DMS79 treated with DMSO at 0.1 percent for 48 hours (cell line): ENCODE measurements at regions not wholly inside any gene's neighbourhood (a gene's known extent, or its start where the extent isn't known, plus 50 kb on each side); places are given as distances from the start of the nearest gene placed in this dataset.

Experiments used
- DNase-seq: peaks from one replicate; lab custom pipeline; 2025; lab: John Stamatoyannopoulos, UW

- no peak for DNase-seq
Measured at GRCh38 chr9:82549174-82549821, 513.6 kb downstream of the RASEF start.

GRCh38 chr9:82552784-82553183 is 510.2 kb downstream of the RASEF start:
- no peak for DNase-seq

GRCh38 chr9:82553654-82554366 is 509.1 kb downstream of the RASEF start:
- no peak for DNase-seq

GRCh38 chr9:82554381-82554780 is 508.6 kb downstream of the RASEF start:
- no peak for DNase-seq

- DNase-seq, result no peak
Measured at GRCh38 chr9:82555031-82555430, 507.9 kb downstream of the RASEF start.

- no peak for DNase-seq
Measured at GRCh38 chr9:82555431-82556051, 507.4 kb downstream of the RASEF start.

GRCh38 chr9:82558346-82558745 is 504.6 kb downstream of the RASEF start:
- no peak for DNase-seq

GRCh38 chr9:82558855-82559630 is 503.9 kb downstream of the RASEF start:
- no peak for DNase-seq

GRCh38 chr9:82560036-82560435 is 502.9 kb downstream of the RASEF start:
- DNase-seq, result no peak

- DNase-seq, result peak; percentile 57
Measured at GRCh38 chr9:82560457-82560904, 502.5 kb downstream of the RASEF start.

- DNase-seq, result no peak
Measured at GRCh38 chr9:82563094-82563493, 499.8 kb downstream of the RASEF start.

GRCh38 chr9:82563841-82564240 is 499.1 kb downstream of the RASEF start:
- no peak for DNase-seq

GRCh38 chr9:82565188-82565969 is 497.6 kb downstream of the RASEF start:
- DNase-seq, result no peak

GRCh38 chr9:82567953-82568352 is 495.0 kb downstream of the RASEF start:
- no peak for DNase-seq

GRCh38 chr9:82570226-82570625 is 492.7 kb downstream of the RASEF start:
- no peak for DNase-seq

GRCh38 chr9:82571540-82571939 is 491.4 kb downstream of the RASEF start:
- no peak for DNase-seq

GRCh38 chr9:82572146-82572545 is 490.8 kb downstream of the RASEF start:
- DNase-seq, result no peak

- DNase-seq, result no peak
Measured at GRCh38 chr9:82574911-82575310, 488.0 kb downstream of the RASEF start.

GRCh38 chr9:82580921-82581320 is 482.0 kb downstream of the RASEF start:
- no peak for DNase-seq

- no peak for DNase-seq
Measured at GRCh38 chr9:82581516-82581915, 481.4 kb downstream of the RASEF start.

GRCh38 chr9:82581935-82582334 is 481.0 kb downstream of the RASEF start:
- no peak for DNase-seq

GRCh38 chr9:82582693-82583092 is 480.2 kb downstream of the RASEF start:
- DNase-seq, result no peak
